GM18498 (cell line): ENCODE measurements at regions not wholly inside any gene's neighbourhood (a gene's known extent, or its start where the extent isn't known, plus 50 kb on each side); places are given as distances from the start of the nearest gene placed in this dataset.
"Not testable (repeated sequence)": the region's sequence is repeated elsewhere in the genome, so short reads cannot be mapped to it uniquely, and the experiment has no call there.

Source experiments
- ATAC-seq: cut with Tn5 transposase; IDR thresholded peaks from one replicate; pipeline ENCODE4 v1.9.1; 2021; ENCODE audit warnings: mild to moderate bottlenecking, moderate library complexity; ENCODE audit not compliant: unreplicated experiment

DNA sequence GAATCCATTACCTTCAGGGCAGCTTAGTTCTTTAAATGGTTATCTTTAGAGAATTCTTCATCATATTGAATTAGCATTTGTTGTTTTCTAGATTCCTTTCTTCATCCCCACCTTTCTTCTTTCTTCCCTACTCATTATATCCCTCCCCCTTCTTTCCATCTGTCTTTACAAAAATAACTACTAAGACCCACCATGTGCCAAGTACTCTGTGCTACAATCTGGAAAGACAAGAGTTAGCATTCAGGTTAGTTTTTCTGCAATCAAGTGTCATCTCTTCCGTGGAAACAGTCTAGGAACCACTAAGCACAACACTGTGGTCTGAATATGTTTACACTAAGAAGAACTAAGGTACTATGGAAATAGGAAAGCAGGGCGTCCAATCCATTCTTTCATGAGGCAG is 897.4 kb upstream of the TENM4 start:
- ATAC-seq = no peak

DNA sequence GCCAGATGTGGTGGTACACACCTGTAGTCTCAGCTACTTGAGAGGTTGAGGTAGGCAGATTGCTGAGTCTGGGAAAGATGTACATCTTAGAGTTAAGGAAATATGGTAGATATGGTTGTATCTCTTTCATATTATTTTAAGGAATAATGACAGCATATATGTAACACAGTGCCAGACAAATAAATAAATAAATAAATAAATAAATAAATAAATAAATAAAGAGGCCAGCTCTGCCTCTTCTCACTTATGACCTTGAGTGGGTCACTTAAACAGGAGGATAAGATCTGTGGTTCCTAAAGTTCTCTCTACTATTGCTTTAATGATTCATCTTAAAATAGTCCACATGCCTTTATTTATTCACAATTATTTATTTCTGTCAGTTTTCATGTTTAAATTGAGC is 890.9 kb upstream of the TENM4 start:
- no peak for ATAC-seq

DNA sequence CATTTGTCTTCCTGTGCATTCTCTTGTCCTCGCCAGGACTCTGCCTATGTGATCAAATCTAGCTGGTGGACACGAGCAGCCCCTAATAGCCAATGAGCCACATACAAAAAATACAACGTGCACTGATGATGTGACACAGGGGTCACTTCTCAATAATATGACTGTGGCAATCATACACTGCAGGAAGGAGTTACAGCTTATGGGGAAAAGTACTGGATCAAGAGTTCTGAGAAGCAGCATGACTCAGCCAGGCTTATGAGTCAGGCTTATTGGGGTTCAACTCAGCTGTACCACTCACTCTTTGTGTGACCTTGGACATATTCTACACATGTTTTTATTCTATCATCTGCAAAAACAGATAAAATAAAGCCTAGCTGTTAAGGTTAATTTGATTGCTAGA is 889.4 kb upstream of the TENM4 start:
- no peak for ATAC-seq

DNA sequence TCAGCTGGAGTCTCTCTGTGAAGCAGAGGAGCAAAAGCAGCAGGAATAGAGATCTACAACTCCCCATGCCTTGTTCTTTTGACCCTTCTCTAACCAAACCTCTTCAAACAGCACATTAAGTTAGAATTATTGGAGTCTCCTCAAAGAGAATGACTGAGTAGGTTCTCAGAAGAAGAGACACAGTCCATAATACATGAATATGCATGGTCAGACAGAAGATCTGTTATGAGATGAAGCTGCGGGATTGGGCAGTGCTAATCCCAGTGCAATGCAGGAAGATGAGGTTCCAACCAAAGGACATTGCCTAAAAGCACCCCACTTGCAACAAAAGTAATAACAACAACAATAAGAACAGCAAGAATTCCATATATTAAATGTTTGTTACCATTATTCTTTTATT is 887.9 kb upstream of the TENM4 start:
- no peak for ATAC-seq

DNA sequence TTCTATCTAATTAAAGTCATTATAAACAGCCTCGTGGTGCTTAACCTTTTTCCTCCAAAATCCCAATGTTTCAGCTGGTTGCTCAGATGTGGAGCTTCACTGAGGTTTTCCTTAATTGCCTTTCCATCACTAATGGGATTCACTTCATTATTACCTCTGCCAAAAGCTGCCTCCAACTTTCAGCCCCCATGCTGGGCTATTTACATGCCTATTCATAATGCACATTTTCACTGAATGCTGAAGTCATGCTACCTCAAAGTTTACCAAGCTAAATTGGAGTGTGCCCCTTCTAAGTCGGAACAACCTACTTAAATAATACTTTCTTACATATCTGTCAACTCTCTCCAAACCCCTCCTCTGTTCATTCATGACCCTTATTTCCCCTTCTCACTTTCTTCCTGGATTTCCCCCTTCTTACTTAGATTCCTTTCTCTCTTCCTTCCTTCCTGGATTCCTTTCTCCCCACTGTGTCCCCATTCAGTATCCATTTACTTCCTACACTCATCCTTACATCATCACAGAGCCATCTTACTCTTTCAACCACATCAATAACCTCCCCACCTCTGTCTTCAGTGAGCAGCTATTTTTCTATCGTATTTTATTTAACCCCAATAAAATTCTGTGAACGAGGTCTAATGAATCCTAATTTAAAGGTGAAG is 887.3 kb upstream of the TENM4 start:
- ATAC-seq = no peak

DNA sequence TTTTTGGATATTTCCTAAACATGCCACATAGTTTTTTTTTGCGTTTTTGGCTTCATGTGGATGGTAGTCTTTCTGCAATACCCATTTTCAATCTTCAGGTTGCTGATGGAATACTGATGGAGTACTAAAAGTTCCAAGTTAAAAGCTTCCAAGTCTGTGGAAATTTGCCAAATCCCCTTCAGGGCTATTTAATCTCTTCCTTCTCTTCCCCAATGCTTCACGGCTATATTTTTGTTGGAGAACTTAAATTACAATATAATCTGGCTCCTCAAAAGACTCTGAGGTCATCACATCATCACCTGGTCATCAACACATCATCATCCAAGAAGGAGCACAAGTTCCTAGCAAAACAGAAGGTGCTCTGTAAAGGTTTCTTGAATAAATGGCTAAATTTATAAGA is 881.0 kb upstream of the TENM4 start:
- ATAC-seq = no peak

DNA sequence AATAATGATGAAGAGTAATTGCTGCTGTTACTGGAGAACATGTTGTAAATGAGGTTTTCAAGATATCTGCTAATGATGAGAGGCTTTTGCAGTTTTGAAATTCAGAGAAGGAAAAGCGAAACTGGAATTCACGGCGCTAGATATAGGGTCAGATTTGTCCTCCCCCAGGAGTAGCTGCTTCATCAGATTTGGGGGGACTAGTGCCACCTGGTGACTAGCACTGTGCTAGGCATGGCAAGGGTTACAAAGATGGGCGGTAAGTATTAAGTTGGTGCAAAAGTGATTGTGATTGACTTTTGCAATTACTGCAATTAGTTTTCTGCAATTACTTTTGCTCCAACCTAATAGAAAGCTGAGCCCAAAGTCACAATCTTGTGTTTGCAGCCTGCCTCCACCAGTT is 879.9 kb upstream of the TENM4 start:
- no peak for ATAC-seq

DNA sequence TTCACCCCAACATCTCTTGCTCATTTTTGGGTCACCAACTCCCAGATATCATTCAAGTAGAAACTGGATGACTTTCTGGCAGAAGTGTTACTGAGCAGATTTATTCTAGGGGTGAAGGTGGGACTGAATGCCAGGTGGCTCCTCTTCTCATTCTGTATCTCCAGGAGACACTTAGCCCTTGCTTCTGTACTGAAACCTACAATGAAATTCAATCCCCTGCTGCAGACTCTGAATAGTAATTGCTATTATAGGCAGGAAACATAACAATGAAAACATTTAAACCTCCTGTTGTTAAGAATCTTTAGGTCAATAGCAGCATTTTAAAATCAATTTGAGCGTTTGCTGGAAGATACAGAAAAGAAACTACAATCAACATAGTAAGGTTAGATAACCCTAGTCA is 879.4 kb upstream of the TENM4 start:
- no peak for ATAC-seq

DNA sequence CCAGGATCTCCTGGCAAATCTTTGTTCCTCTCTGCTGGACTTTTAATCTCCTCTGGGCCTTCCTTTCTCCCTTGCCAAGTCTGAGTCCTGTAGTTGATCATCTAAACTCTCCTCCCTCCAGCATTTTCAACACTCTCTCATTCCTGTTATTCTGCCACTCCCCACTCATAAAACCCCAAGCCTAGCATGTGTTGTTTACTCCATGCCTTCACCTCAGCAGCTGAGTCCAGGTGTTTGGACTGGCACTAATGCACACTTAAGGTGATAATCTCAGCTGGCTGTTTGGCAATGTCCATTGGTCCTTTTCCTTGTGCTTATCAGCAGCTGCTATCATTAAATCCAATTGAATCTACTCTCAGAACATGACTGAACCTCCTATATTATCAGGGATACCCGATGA is 876.8 kb upstream of the TENM4 start:
- no peak for ATAC-seq

DNA sequence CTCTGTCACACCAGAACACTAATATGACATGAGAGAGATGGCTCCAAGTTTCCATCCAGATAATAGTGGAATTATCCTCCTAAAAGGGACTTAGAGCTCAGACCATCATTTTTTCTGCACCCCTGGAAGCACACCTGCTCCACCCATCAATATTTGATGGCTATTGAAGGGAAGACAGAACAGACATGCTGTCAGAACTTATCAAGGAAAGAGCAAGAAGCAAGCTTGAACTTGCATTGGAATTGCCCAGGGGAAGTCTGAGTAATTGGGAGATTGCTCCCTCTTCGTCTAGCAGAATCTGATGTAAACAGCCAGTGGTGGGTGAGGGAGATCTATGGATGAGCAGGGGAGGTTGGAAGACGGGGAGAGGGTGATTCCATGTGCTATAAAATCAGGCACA is 874.4 kb upstream of the TENM4 start:
- ATAC-seq = no peak

DNA sequence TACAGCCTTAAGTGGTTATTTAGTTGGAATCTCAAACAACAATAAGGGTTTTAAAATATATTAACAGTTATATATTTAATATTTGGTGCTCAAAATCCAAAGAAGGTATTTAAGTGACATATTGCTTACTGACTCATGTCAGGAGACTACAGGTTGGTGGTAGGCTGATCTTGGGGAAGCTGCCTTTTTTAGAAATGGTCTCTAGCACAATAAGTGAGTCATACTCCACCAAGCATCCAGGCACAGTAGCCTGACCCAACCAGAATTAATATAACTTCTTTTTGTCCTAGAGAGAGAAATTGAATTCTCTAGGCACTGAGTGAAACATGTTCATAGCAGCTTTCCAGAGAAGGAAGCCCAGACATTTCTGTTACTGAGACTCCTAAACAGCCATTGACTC is 868.5 kb upstream of the TENM4 start:
- ATAC-seq = no peak

DNA sequence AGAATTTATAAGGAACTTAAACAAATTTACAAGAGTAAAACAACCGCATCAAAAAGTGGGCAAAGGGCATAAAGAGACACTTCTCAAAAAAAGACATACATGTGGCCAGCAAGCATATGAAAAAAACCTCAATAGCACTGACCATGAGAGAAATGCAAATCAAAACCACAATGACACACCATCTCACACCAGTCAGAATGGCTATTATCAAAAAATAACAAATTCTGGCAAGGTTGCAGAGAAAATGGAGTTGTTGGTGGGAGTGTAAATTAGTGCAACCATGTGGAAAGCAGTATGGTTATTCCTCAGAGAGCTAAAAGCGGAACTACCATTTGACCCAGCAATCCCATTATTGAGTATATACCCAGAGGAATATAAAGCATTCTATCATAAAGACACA is 866.8 kb upstream of the TENM4 start:
- no peak for ATAC-seq

DNA sequence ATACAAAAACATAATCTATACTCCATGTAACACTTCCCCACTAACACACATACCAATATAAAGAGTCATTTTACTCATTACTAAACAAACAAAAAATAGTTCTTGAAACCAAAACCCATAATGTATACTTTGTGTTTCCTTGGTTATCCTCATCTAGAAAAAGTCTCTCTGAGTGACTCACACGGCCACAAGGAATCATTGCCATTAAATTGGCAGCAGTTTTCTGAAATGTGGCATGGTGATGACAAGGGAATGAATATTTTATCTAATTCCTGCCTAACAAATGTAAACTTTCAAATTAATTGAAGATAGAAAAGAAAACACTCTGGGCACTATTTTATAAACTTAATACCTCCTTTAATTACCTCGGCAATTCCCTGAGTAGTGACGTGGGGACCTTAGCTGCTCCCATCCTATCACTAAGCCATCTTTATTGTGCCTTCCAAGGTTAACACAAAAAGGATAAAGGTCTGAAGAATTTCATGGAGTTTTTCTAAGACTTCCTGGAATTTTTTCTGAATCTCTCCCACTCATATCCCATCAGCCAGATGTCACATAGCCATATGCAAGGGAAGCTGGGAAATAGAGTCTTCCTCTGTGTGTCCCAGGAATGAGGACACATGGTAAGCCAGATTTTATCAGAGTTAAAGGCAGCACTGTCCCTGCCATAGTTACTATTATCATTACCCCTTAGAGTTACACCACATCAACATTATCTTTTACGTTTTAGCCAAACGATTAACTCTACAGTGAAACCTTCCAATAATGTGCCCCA is 857.2 kb upstream of the TENM4 start:
- ATAC-seq = no peak

DNA sequence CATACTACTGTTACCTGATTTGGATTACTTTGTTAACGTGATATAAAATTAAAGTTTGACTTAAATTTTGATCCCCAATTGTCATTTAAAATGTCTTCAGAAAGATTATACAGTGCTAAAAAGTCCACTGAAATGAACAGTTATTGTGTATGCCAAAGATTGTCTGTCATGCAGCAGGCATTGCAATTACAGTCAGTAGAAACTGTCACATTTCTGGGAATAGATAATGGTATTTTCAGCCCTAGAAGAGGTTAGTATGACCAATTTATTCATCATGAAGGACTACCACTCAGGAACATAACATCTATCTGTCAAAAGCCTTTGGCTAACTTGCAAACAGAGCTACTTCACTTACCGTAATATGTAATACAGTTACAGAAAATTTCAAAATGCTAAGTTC is 852.5 kb upstream of the TENM4 start:
- no peak for ATAC-seq

DNA sequence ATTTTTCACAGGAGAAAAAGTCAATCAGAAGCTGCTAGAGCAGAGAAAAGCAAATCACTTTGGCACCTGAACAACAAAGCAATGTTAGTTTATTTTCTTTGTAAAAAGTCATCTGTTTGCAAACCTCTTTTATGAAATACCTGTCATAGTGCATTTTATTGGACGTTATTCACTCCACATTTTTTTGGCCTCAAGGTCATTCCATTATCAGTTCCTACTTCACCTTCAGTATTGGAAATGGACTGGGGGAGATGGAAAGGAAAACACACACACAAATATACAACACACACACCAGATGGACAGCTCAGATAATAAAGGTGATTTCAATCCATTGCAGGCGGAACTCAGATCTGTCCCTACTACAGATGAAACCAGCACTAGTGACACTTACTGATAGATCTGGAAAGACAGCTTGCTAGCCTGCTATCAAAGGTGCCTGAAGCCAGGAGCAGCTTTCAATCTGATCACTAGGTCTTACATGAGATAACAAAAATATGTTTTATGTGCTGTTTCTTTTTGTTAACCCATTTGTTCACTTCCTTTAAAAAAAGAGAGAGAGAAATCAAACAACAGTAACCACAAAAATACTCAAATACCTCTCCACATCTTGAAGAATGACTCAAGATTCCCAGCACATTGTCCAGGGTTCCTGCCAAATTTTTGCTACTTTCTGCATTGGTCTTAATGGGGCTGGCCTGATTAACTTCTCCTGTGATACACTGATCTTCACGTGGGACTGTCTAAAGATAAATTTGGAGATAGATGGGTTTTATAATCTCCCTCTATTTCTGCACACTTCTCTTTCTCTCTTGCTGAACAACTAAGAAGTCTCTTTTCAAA is 844.3 kb upstream of the TENM4 start:
- no peak for ATAC-seq

DNA sequence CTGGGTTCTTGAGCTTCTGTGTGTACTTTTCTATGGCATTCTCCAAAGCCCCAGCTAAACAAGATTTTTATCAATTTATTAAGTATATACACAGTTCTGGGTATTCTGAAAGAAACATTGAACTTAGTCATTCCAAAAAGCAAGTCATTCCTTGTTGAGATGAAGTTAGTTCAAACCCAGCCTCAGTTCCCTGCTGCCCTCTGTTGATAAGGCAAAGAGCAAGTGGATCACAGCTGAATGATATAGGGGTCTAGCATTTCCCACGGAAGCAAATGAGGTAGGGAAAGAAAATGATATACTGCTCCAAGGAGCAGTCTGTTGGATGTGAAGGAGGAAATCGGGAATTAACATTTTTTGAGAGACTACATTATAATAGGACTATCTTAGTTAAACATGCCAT is 841.8 kb upstream of the TENM4 start:
- no peak for ATAC-seq

DNA sequence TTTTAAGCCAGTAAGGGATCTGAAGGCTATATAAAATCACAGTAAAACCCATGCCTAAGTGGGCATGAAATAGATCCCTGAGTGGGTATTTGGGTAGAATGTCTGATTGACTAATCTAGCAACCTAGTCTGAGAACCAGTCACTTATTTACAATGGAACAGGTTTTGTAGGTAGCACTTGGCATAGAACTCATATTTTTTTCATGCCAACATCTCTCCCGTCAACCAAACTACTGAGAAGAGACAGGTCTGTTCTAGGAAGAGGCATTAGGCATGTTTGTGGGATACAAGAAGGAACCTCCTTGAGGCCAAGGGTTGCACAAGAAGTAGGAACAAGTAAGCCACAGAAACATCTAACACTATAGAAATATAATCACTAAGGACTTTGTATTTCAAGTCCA is 840.4 kb upstream of the TENM4 start:
- no peak for ATAC-seq

DNA sequence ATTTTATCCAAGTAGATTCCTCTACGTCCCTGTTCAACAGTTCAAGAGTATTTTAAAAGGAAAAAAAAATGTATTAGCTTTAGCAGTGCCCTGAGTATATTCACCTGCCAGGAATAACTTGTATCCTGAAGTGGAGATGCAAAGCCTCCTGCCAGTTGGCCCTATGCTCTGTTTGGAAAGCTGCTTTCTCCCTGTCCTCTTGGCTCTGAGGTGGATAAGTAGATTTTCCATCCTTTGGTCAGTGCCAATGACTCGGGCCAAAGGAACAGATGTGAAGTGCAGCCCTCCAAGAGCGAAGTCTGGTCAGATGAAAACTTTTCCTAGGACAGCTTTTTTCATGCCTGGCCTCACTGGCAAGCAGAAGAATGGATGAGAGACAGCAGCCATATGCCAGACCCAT is 839.9 kb upstream of the TENM4 start:
- ATAC-seq = no peak

DNA sequence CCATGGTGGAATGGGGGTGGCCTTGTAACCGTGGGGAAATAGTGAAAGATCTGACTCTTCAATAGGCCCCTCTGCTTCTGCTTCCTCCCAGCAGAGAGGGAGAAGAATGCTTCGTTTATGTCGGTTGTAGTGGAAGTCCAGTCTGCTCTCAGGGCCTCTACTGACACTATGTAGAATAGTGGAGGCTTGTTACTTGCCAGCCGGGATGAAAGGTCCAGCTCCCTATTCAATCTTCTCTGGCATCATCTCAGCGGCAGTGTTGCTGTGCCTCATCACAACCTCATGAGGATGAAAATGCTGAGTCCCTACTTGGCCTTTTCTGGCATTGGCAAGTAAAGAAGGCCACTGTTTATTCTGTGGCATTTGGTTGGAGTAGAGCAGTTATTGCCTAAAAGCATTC is 820.9 kb upstream of the TENM4 start:
- ATAC-seq = no peak

DNA sequence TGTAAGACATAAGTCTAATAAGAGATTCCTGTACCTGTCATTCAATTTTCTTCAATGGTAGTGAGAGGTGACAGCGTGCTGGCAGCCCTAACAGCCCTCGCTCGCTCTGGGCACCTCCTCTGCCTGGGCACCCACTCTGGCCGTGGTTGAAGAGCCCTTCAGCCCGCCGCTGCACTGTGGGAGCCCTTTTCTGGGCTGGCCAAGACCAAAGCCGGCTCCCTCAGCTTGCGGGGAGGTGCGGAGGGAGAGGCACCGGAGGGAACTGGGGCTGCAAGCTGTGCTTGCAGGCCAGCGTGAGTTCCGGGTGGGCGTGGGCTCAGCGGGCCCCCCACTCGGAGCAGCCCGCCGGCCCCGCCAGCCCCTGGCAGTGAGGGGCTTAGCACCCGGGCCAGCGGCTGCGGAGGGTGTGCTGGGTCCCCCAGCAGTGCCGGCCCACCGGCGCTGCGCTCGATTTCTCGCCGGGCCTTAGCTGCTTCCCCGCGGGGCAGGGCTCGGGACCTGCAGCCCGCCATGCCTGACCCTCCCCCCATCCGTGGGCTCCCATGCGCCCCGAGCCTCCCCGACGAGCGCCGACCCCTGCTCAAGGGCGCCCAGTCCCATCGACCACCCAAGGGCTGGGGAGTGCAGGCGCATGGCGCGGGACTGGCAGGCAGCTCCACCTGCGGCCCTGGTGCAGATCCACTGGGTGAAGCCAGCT is 816.6 kb upstream of the TENM4 start:
- not testable (repeated sequence) for ATAC-seq

DNA sequence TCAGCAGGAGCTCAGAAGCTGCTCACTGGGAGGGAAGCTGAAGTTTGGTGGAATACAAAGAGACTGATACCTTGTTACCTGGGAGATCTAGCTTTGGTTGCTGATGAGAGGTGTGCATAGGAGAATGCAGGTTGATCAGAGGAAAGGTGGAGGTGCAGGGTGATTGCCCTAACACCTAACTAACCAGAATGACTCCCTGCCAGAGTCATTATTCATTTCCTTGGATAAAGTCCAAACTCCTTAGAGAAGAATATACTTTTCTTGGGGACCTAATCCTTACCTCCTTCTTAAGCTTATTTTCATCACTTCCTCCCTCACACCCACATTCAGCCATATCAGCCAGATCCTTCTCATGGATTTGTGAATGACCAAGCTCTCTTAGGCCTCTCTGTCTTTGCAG is 814.2 kb upstream of the TENM4 start:
- no peak for ATAC-seq
